ENCODE measurements at regions not wholly inside any gene's neighbourhood (a gene's known extent, or its start where the extent isn't known, plus 50 kb on each side); places are given as distances from the start of the nearest gene placed in this dataset.

DNA sequence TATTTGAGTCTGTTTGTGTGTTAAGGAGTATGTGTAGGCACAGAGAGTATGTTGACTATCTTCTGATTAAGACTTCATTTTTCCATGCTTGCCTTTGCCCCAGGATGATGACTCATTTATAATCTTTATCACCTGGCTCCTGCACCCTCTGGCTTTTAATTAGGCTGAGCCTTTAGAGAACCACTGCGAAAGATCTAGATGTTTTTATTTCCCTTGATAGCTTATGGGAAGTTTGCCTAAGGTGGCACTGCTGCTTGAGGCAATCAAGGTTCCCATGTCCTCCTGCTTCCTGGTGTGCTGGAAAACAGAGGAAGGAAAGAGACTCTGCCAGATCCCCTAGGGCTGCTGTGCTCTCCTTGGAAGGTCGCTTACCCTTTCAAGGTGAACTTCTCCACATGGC, 114.6 kb downstream of the ARL4A start:
- TF ChIP-seq ELF4 (IDR thresholded peaks at IDR 0.05) (no peak), FOXA1 (IDR thresholded peaks at IDR 0.05) (no peak), SUZ12 (IDR thresholded peaks at IDR 0.05) (no peak), FOXK2 (IDR thresholded peaks at IDR 0.05) (no peak), BHLHE40 (IDR thresholded peaks at IDR 0.05; ENCODE audit: borderline replicate concordance) (no peak), PKNOX1 (IDR thresholded peaks at IDR 0.05) (no peak)

Measured in HEK293T (cell line).